GM18861 (cell line): ENCODE measurements at regions not wholly inside any gene's neighbourhood (a gene's known extent, or its start where the extent isn't known, plus 50 kb on each side); places are given as distances from the start of the nearest gene placed in this dataset.
"Not testable (repeated sequence)": the region's sequence is repeated elsewhere in the genome, so short reads cannot be mapped to it uniquely, and the experiment has no call there.

ENCODE experiments used
- ATAC-seq: cut with Tn5 transposase; IDR thresholded peaks from one replicate; pipeline ENCODE4 v1.9.1; 2021; ENCODE audit not compliant: unreplicated experiment

- ATAC-seq, result no peak
These were observed 397.9 kb upstream of the PIK3R1 start for GRCh38 chr5:67817652-67818051.

DNA sequence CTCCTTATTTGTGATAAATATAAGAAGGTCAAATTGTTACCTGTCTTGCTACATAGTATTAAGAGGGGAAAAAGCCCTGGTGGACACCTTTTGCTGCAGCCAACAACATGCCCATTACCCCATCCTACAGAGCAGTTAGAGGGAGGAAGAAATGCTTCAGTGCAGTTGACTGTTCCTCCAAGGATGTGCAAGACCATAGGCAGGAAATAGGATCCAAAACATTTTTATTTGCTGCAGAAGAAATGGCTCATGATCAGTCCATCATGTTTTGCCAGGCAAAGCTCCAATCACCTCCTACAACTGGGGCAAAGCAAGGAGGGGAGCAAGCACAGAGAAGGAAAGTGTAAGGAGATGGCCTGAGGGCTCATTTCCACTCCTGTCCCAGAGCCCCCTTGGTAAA lies 399.1 kb upstream of the PIK3R1 start:
- ATAC-seq, result no peak

DNA sequence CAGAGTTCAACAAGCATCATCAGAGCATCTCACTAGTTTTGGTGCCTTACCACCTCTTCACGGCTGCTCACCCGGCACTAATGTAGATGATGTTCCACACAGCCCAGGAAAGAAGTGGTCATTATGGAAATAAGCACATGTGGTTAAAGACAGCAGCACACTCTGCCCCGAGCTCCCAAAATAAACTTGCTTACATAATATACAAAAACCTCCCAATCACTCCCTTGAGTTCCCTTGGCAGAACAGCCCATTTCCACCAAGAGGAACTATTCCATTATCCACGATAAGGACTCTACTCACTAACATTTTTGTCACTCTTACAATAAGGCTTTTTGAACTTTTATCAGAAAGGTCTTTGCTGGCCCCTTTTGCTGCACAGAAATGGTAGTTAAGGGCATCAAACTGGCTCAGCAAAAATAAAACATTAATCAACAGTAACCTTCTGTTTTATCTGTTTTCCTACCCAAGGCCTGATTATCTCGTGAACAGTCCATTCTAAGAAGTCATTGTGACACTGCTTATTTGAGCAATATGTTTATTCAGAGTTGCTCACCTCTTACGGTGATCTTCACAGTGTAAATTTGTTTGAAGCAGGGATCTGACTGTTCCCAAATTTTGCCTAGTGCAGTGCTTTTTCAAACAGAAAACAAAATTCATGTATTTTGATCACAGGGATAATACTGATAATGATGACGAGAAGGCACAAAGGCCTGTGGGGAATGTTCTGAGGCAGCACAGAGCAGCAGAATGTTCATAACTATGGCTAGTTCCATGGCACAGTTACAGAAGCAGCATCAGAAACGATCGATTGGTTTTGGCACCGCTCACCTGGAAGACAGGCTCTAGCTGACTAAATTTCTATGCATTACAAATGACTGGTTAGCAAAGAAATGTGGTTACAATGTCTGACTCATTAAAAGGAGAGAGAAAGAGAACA lies 399.8 kb upstream of the PIK3R1 start:
- no peak for ATAC-seq

DNA sequence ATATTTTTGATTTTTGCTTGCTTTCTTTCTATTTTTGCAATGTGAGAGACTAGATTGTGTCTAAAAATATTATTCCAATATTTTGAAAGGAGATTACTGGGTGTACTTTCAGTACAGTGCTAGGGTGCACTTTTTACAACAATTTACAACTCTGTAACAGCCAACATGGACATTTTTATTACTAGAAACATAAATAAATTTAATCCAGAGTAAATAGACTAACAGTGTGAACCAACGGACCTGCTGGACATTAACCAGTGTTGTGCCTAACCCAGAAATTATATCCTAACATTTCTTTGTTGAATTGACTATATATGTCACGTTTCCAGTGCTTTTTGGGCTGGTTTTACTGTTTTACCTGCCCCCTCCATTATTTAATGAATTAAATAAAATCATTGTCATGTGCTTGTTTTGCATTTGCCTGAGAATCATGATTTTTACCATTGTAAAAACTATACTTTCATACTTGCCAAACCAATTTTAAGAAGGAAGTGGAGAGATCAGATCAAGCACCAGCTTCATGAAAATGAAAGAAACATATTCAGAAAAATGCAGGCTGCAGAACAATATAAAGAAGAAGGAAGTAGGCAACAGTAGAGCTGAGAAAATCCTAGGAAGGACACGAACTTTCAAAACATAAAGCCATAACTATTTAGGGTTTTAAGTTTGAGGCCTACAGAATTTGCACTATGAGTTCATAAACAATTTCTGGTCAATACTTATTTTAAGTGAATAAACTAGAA lies 400.8 kb upstream of the PIK3R1 start:
- ATAC-seq, result no peak

GRCh38 chr5:67813877-67814539 lies 401.5 kb upstream of the PIK3R1 start:
- no peak for ATAC-seq

DNA sequence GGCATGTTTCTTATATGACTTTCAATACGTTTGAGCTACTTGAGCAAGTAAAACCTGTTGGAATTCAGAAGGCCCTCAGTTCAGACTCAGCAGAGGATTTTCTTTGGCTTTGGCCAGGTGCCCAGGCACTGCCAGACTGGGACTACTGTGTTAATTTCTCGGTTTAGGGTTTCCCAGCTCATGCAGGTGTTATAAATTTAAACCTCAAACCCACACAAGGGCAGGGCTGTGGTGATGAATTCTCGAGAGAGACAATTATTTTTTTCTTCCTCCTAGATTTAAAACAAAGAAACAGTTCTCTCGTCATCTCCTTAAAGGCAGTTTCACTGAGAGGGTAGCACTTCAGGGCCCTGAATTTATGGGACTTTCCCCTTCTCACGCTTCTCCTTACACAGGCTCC lies 406.0 kb upstream of the PIK3R1 start:
- no peak for ATAC-seq

- ATAC-seq, result no peak
These were observed 407.2 kb upstream of the PIK3R1 start for GRCh38 chr5:67808340-67808739.

GRCh38 chr5:67807439-67807888 lies 408.1 kb upstream of the PIK3R1 start:
- no peak for ATAC-seq

DNA sequence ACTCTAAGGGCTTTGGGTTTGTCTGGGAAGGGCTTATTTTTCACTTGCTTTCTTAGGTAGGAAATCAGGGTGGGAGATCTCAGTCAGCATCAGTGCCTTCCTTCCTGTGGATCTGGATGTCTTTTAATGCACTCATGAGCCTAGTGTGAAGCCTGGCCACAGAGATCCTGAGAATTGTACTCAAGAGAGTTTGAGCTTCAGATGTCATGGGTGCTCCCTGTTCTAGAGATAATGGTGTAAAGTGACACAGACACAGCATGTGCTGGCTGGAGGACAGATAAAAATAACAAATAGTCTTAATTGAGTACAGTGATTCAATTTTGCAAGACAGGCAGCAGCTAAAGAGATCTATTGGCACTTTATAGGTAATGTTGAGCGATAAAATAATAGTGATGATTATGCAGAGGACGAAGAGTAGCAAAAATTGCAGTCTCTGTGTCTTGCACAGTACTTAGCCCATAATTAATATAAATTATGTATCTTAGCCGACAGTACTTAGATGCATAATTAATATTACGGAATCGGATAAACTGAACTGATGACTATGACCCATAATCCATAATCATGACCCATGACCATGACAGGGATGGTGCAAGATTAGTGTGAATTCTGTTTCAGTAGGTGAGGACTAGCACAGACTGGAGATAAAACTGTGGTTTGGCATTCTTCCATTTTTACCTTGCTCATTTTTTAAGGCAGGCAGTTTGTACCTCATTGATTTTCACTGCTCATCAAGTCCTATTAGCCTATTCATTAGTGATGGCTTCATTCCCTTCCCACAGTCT lies 408.7 kb upstream of the PIK3R1 start:
- ATAC-seq, result no peak

DNA sequence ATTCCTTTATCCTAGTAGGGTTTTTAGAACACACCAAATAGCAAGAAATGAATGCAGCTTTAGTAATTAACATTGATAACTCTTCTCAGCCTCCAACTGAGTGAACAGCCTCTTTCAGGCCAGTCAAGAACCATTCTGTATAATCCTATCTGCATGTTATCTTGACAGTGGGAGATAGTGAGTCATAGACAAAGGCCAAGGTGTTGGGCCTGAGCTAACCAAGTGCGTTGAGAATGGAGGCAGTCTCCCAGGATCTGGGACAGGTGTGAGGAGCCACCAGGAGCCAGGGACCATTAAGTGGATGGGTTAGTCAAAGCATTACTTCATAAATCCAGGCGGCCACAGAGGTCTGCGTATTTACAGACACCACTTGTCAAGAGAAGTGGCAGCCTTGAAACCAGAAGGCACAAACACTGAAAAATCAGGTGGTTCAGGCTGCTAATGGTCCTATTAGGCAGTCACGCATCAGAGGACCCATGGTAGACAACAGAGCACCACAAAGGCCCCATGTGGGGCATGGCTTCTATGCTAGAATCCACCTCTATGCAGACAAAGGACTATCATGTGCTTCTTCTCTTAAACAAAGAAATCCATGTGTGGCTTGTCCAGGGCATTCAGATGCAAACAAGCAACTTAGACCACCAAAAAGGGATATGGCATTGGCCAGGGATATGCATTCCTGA lies 409.7 kb upstream of the PIK3R1 start:
- ATAC-seq, result no peak

DNA sequence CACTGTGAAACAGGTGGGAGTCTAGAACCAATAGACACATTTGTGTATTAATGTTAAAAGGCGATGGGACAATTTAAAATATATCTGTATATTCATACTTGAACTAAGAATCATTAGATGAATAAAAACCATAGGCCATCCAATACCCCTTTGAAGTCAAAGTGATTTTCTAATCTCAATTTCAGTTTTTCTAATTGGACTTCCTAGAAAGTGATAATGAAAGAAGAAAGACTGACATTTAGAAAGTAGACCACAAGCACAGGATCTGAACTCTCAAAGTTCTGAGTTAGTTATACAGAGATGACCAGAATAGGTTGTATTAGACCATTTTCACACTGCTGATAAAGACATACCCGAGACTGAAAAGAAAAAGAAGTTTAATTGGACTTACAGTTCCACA lies 412.8 kb upstream of the PIK3R1 start:
- no peak for ATAC-seq

GRCh38 chr5:67799732-67800234 lies 415.8 kb upstream of the PIK3R1 start:
- ATAC-seq, result no peak

GRCh38 chr5:67798470-67798869 lies 417.1 kb upstream of the PIK3R1 start:
- ATAC-seq, result not testable (repeated sequence)

- ATAC-seq, result no peak
These were observed 419.6 kb upstream of the PIK3R1 start for GRCh38 chr5:67795781-67796477.

- no peak for ATAC-seq
These were observed 421.6 kb upstream of the PIK3R1 start for GRCh38 chr5:67793966-67794365.

DNA sequence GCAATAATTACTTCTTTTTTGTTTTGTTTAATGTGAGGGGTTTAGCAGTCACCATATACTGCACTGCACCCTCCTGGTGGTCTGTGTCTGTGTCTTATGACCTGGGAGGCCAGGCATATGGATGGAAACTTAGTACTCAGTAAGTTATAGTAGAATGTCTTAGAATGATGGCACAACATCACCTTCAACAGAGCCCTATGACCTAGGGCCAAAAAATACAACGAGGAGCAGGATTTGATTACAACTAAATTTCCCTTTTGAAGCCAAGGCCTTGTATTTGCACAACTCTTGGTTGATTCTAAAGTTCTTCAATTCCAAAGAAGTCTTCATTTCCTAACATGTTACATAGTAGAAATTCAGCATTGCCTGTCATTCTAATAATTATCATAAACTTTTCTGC lies 422.1 kb upstream of the PIK3R1 start:
- no peak for ATAC-seq

- ATAC-seq, result no peak
These were observed 422.7 kb upstream of the PIK3R1 start for GRCh38 chr5:67792891-67793290.

- ATAC-seq, result no peak
These were observed 425.2 kb upstream of the PIK3R1 start for GRCh38 chr5:67790390-67790789.

- ATAC-seq, result not testable (repeated sequence)
These were observed 435.5 kb upstream of the PIK3R1 start for GRCh38 chr5:67779893-67780623.
